ENCODE measurements at regions not wholly inside any gene's neighbourhood (a gene's known extent, or its start where the extent isn't known, plus 50 kb on each side); places are given as distances from the start of the nearest gene placed in this dataset.

GRCh38 chr13:63206461-63206860 lies 1790.8 kb upstream of the PCDH20 start:
- no peak for TF ChIP-seq CTCF (IDR thresholded peaks at IDR 0.05)
- Mint-ChIP-seq H3K4me1 (ENCODE audit: unreplicated experiment) (peaks cover 41% of the 10 kb centered on the region), H3K27ac (ENCODE audit: unreplicated experiment) (peak overlapping the region; percentile 36), H3K36me3 (ENCODE audit: unreplicated experiment) (no peaks in the 10 kb centered on the region), H3K27me3 (ENCODE audit: unreplicated experiment) (no peaks in the 10 kb centered on the region), H3K9me3 (ENCODE audit: unreplicated experiment) (no peaks in the 10 kb centered on the region), H3K4me3 (ENCODE audit: unreplicated experiment) (no peak overlapping the region)
- DNase-seq (ENCODE audit: extremely low spot score, unreplicated experiment) = no peak

GRCh38 chr13:63201493-63201892 lies 1785.8 kb upstream of the PCDH20 start:
- Mint-ChIP-seq H3K27ac (ENCODE audit: unreplicated experiment) (no peak overlapping the region), H3K27me3 (ENCODE audit: unreplicated experiment) (no peaks in the 10 kb centered on the region), H3K36me3 (ENCODE audit: unreplicated experiment) (no peaks in the 10 kb centered on the region), H3K9me3 (ENCODE audit: unreplicated experiment) (no peaks in the 10 kb centered on the region), H3K4me3 (ENCODE audit: unreplicated experiment) (no peak overlapping the region), H3K4me1 (ENCODE audit: unreplicated experiment) (peaks cover 16% of the 10 kb centered on the region)
- DNase-seq (ENCODE audit: extremely low spot score, unreplicated experiment) = no peak
- no peak for TF ChIP-seq CTCF (IDR thresholded peaks at IDR 0.05)

GRCh38 chr13:63199508-63199907 lies 1783.9 kb upstream of the PCDH20 start:
- Mint-ChIP-seq H3K27me3 (ENCODE audit: unreplicated experiment) (no peaks in the 10 kb centered on the region), H3K27ac (ENCODE audit: unreplicated experiment) (no peak overlapping the region), H3K9me3 (ENCODE audit: unreplicated experiment) (no peaks in the 10 kb centered on the region), H3K4me1 (ENCODE audit: unreplicated experiment) (peaks cover 3% of the 10 kb centered on the region), H3K36me3 (ENCODE audit: unreplicated experiment) (no peaks in the 10 kb centered on the region), H3K4me3 (ENCODE audit: unreplicated experiment) (no peak overlapping the region)
- no peak for TF ChIP-seq CTCF (IDR thresholded peaks at IDR 0.05)
- no peak for DNase-seq (ENCODE audit: extremely low spot score, unreplicated experiment)

- no peaks in the 10 kb centered on the region for H3K36me3 Mint-ChIP-seq (ENCODE audit: unreplicated experiment)
- TF ChIP-seq CTCF (IDR thresholded peaks at IDR 0.05) = no peak
- no peak for DNase-seq (ENCODE audit: extremely low spot score, unreplicated experiment)
- peaks cover 7% of the 10 kb centered on the region for H3K4me1 Mint-ChIP-seq (ENCODE audit: unreplicated experiment)
- no peaks in the 10 kb centered on the region for H3K27me3 Mint-ChIP-seq (ENCODE audit: unreplicated experiment)
- H3K9me3 Mint-ChIP-seq (ENCODE audit: unreplicated experiment) = no peaks in the 10 kb centered on the region
- no peak overlapping the region for H3K27ac Mint-ChIP-seq (ENCODE audit: unreplicated experiment)
- no peak overlapping the region for H3K4me3 Mint-ChIP-seq (ENCODE audit: unreplicated experiment)
Observed at GRCh38 chr13:63198071-63198470, 1782.4 kb upstream of the PCDH20 start.

- Mint-ChIP-seq H3K27me3 (ENCODE audit: unreplicated experiment) (no peaks in the 10 kb centered on the region), H3K36me3 (ENCODE audit: unreplicated experiment) (no peaks in the 10 kb centered on the region), H3K4me3 (ENCODE audit: unreplicated experiment) (no peak overlapping the region), H3K9me3 (ENCODE audit: unreplicated experiment) (peaks cover 4% of the 10 kb centered on the region), H3K27ac (ENCODE audit: unreplicated experiment) (no peak overlapping the region), H3K4me1 (ENCODE audit: unreplicated experiment) (peaks cover 18% of the 10 kb centered on the region)
- no peak for TF ChIP-seq CTCF (IDR thresholded peaks at IDR 0.05)
- no peak for DNase-seq (ENCODE audit: extremely low spot score, unreplicated experiment)
Observed at GRCh38 chr13:63195726-63196125, 1780.1 kb upstream of the PCDH20 start.
